Upper lobe of left lung (tissue), 4 donors: ENCODE measurements at regions not wholly inside any gene's neighbourhood (a gene's known extent, or its start where the extent isn't known, plus 50 kb on each side); places are given as distances from the start of the nearest gene placed in this dataset.

Experiments used
- POLR2A ChIP-seq, 4 donors: fragments of 450-650 bp; IDR thresholded peaks; one replicate each; pipeline ENCODE4 v1.5.1; 2016 to 2017; ENCODE audit warnings: antibody characterized with exemption in 4 of 4, mild to moderate bottlenecking in 2 of 4
- TF ChIP-seq, protein P1 (sequence below), 6 experiments: fragments of 450-650 bp in 4 of 6; fragments of 200-600 bp in 2 of 6; sonication (generic) in 2 of 6; IDR thresholded peaks; one replicate each; pipeline ENCODE4 v1.5.1; 2016 to 2019; ENCODE audit warnings: antibody characterized with exemption in 6 of 6

GRCh38 chr4:97159625-97160024 lies 983.7 kb downstream of the STPG2 start:
- TF ChIP-seq, protein P1, sequence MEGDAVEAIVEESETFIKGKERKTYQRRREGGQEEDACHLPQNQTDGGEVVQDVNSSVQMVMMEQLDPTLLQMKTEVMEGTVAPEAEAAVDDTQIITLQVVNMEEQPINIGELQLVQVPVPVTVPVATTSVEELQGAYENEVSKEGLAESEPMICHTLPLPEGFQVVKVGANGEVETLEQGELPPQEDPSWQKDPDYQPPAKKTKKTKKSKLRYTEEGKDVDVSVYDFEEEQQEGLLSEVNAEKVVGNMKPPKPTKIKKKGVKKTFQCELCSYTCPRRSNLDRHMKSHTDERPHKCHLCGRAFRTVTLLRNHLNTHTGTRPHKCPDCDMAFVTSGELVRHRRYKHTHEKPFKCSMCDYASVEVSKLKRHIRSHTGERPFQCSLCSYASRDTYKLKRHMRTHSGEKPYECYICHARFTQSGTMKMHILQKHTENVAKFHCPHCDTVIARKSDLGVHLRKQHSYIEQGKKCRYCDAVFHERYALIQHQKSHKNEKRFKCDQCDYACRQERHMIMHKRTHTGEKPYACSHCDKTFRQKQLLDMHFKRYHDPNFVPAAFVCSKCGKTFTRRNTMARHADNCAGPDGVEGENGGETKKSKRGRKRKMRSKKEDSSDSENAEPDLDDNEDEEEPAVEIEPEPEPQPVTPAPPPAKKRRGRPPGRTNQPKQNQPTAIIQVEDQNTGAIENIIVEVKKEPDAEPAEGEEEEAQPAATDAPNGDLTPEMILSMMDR (IDR thresholded peaks at IDR 0.05) = no peak
- TF ChIP-seq POLR2A (IDR thresholded peaks at IDR 0.05) = no peak
